ENCODE measurements at regions not wholly inside any gene's neighbourhood (a gene's known extent, or its start where the extent isn't known, plus 50 kb on each side); places are given as distances from the start of the nearest gene placed in this dataset.

DNA sequence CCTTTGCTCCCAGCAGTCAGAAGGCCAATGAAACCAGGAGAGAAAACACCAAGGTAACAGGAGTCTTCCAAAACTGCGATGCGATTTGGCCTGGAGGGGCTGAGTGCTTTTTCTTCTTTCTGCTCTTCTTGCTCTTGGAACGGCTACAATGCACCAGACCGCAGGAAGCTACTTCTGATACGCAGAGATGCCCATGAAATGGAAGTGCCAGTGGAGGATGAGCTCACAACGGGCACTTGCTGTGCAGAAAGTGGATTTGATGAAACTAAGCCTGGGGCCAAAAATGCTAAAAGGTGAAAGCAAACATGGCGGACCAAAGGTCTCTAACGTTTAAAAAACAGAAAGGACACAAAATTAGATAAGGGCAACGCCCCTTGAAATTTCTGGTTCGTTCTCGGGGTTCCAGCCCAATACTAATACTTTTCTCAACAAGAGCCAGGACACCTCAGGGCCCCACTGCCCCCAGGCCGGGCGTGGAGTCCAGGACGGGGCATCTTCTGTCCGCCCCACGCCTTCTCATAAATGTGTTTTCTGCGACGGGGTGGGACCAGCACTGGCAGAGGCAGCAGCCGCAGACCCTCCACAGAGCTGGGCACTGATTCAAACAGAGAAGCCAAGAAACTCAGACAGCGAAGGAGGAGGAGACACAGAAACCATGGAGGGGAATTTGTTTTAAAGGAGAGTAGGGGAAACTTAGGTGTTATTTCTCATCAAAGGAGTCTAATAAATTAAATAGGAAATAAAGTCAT lies 101.3 kb downstream of the CRYAA start:
- no peak overlapping the region for H3K27ac Mint-ChIP-seq
- DNase-seq (ENCODE audit: low spot score) (no peak), ATAC-seq (no peak)
- H3K4me1 Mint-ChIP-seq: no peaks in the 10 kb centered on the region
- POLR2A ChIA-PET: no interaction called here
- CTCF ChIA-PET: interaction anchor here (1.0 to 2.5 kb wide), 3 partner anchors 8 to 77 kb away, joined by 3 to 11 read pairs (median 8); no protein-coding TSS in a partner anchor
- H3K9me3 Mint-ChIP-seq: no peaks in the 10 kb centered on the region
- H3K4me3 Mint-ChIP-seq: no peak overlapping the region
- H3K27me3 Mint-ChIP-seq (ENCODE audit: low read depth): no peaks in the 10 kb centered on the region
- no peaks in the 10 kb centered on the region for H3K36me3 Mint-ChIP-seq
- TF ChIP-seq SP1 (CRISPR knock-in tag; conservative IDR thresholded peaks at IDR 0.05) (no peak), FOXK1 (CRISPR knock-in tag; IDR thresholded peaks at IDR 0.05) (no peak), CBFB (CRISPR knock-in tag; IDR thresholded peaks at IDR 0.05; ENCODE audit: low read depth) (no peak), ZNF263 (CRISPR knock-in tag; IDR thresholded peaks at IDR 0.05; ENCODE audit: low read depth) (no peak), HMGXB4 (CRISPR knock-in tag; IDR thresholded peaks at IDR 0.05) (no peak), NR2C2 (CRISPR knock-in tag; IDR thresholded peaks at IDR 0.05) (no peak), ZNF219 (CRISPR knock-in tag; IDR thresholded peaks at IDR 0.05; ENCODE audit: borderline replicate concordance) (no peak), CREM (CRISPR knock-in tag; IDR thresholded peaks at IDR 0.05) (no peak), NR3C1 (CRISPR knock-in tag; conservative IDR thresholded peaks at IDR 0.05; ENCODE audit: low read depth) (no peak)
- TF ChIP-seq, protein P1, sequence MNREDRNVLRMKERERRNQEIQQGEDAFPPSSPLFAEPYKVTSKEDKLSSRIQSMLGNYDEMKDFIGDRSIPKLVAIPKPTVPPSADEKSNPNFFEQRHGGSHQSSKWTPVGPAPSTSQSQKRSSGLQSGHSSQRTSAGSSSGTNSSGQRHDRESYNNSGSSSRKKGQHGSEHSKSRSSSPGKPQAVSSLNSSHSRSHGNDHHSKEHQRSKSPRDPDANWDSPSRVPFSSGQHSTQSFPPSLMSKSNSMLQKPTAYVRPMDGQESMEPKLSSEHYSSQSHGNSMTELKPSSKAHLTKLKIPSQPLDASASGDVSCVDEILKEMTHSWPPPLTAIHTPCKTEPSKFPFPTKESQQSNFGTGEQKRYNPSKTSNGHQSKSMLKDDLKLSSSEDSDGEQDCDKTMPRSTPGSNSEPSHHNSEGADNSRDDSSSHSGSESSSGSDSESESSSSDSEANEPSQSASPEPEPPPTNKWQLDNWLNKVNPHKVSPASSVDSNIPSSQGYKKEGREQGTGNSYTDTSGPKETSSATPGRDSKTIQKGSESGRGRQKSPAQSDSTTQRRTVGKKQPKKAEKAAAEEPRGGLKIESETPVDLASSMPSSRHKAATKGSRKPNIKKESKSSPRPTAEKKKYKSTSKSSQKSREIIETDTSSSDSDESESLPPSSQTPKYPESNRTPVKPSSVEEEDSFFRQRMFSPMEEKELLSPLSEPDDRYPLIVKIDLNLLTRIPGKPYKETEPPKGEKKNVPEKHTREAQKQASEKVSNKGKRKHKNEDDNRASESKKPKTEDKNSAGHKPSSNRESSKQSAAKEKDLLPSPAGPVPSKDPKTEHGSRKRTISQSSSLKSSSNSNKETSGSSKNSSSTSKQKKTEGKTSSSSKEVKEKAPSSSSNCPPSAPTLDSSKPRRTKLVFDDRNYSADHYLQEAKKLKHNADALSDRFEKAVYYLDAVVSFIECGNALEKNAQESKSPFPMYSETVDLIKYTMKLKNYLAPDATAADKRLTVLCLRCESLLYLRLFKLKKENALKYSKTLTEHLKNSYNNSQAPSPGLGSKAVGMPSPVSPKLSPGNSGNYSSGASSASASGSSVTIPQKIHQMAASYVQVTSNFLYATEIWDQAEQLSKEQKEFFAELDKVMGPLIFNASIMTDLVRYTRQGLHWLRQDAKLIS (CRISPR knock-in tag; IDR thresholded peaks at IDR 0.05; ENCODE audit: borderline replicate concordance): no peak

- POLR2A ChIA-PET: no interaction called here
- ATAC-seq: peak; percentile 83
- no peak overlapping the region for H3K27ac Mint-ChIP-seq
- H3K4me3 Mint-ChIP-seq: no peak overlapping the region
- H3K27me3 Mint-ChIP-seq (ENCODE audit: low read depth): no peaks in the 10 kb centered on the region
- no peaks in the 10 kb centered on the region for H3K36me3 Mint-ChIP-seq
- no peaks in the 10 kb centered on the region for H3K9me3 Mint-ChIP-seq
- CTCF ChIA-PET: interaction anchor here (1.0 to 2.5 kb wide), 5 partner anchors 9 to 77 kb away, joined by 3 to 11 read pairs (median 5); no protein-coding TSS in a partner anchor
- no peaks in the 10 kb centered on the region for H3K4me1 Mint-ChIP-seq
- TF ChIP-seq SP1 (CRISPR knock-in tag; conservative IDR thresholded peaks at IDR 0.05): peak; percentile 30; the same call in 1 of the 2 replicates
- no peak for TF ChIP-seq FOXK1 (CRISPR knock-in tag; IDR thresholded peaks at IDR 0.05)
- TF ChIP-seq ZNF121 (CRISPR knock-in tag; IDR thresholded peaks at IDR 0.05): peak; percentile 88
- TF ChIP-seq IRF1 (CRISPR knock-in tag; IDR thresholded peaks at IDR 0.05): no peak
- peak; percentile 58 for DNase-seq (ENCODE audit: low spot score)
Measured at GRCh38 chr21:43269440-43269839, 100.6 kb downstream of the CRYAA start.

DNA sequence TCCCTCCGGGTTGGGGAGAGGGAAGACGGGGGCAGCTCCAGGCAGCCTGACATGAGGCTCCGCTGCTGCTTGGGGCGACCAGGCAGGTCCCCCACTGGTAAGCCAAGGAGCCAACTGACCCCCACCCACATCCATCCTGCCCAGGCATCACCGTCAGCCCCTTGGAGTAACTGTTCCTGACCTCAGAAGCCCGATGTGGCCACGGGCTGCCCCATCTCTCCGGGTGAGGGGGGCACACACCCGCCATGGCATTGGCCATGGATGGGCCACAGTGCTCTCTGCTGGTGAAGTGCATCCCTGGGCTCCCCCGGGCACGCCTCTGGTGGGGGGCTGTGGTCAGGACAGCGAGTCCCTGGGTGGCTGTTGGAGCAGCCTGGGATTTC lies 100.0 kb downstream of the CRYAA start:
- H3K4me1 Mint-ChIP-seq: no peaks in the 10 kb centered on the region
- TF ChIP-seq, protein P1 (CRISPR knock-in tag; IDR thresholded peaks at IDR 0.05; ENCODE audit: borderline replicate concordance): no peak
- TF ChIP-seq, protein P2, sequence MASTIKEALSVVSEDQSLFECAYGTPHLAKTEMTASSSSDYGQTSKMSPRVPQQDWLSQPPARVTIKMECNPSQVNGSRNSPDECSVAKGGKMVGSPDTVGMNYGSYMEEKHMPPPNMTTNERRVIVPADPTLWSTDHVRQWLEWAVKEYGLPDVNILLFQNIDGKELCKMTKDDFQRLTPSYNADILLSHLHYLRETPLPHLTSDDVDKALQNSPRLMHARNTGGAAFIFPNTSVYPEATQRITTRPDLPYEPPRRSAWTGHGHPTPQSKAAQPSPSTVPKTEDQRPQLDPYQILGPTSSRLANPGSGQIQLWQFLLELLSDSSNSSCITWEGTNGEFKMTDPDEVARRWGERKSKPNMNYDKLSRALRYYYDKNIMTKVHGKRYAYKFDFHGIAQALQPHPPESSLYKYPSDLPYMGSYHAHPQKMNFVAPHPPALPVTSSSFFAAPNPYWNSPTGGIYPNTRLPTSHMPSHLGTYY (CRISPR knock-in tag; IDR thresholded peaks at IDR 0.05): no peak
- TF ChIP-seq ZNF263 (CRISPR knock-in tag; IDR thresholded peaks at IDR 0.05; ENCODE audit: low read depth) (no peak), ZNF425 (CRISPR knock-in tag; conservative IDR thresholded peaks at IDR 0.05) (no peak)
- no peak for DNase-seq (ENCODE audit: low spot score)

More for the DNA sequence above, 100.0 kb downstream of the CRYAA start:
- ChIA-PET POLR2A (no interaction called here), CTCF (interaction anchor here (1.0 to 2.5 kb wide), 5 partner anchors 9 to 76 kb away, joined by 3 to 11 read pairs (median 5); no protein-coding TSS in a partner anchor)
- ATAC-seq: no peak
- Mint-ChIP-seq H3K36me3 (no peaks in the 10 kb centered on the region), H3K9me3 (no peaks in the 10 kb centered on the region), H3K4me3 (no peak overlapping the region), H3K27ac (no peak overlapping the region), H3K27me3 (ENCODE audit: low read depth) (no peaks in the 10 kb centered on the region)

Measured in WTC11 (cell line).